SU-DHL-6 (cell line): ENCODE measurements at regions not wholly inside any gene's neighbourhood (a gene's known extent, or its start where the extent isn't known, plus 50 kb on each side); places are given as distances from the start of the nearest gene placed in this dataset.

Source experiments
- H2AFZ ChIP-seq: fragments of 200-600 bp; sonication (generic); 2 replicates; pipeline ENCODE4 v1.6.1; 2014; ENCODE audit warnings: low read depth, mild to moderate bottlenecking, moderate library complexity, mixed read lengths, antibody characterized with exemption, low read length; ENCODE audit not compliant: severe bottlenecking
- H3F3A ChIP-seq: fragments of 200-600 bp; shearing (Covaris generic); 2 replicates; pipeline ENCODE4 v1.6.0; 2016; ENCODE audit warnings: antibody characterized with exemption, mild to moderate bottlenecking; ENCODE audit not compliant: insufficient read depth
- H3K27ac ChIP-seq: fragments of 200-600 bp; sonication (generic); 2 replicates; pipeline ENCODE4 v1.5.1; 2016; ENCODE audit warnings: low read depth, mild to moderate bottlenecking, low read length, moderate library complexity, mixed read lengths
- H3K27me3 ChIP-seq: fragments of 200-600 bp; sonication (generic), shearing (Covaris generic); 2 replicates; pipeline ENCODE4 v1.6.0; 2014; ENCODE audit warnings: mild to moderate bottlenecking, low read length
- H3K36me3 ChIP-seq: fragments of 200-600 bp; sonication (generic); 2 replicates; pipeline ENCODE4 v1.6.1; 2014; ENCODE audit warnings: mild to moderate bottlenecking, low read length, mixed read lengths
- H3K4me2 ChIP-seq: fragments of 300-600, 200-600 bp; shearing (Covaris generic), sonication (generic); 2 replicates; pipeline ENCODE4 v1.6.0; 2014; ENCODE audit warnings: low read length, low read depth, mild to moderate bottlenecking; ENCODE audit not compliant: poor library complexity, severe bottlenecking
- H3K4me3 ChIP-seq: fragments of 200-600 bp; sonication (generic); 2 replicates; pipeline ENCODE4 v1.5.1; 2014; ENCODE audit warnings: antibody characterized with exemption, low read length, mild to moderate bottlenecking, mixed read lengths; ENCODE audit not compliant: insufficient read depth, poor library complexity, severe bottlenecking
- H3K79me2 ChIP-seq: fragments of 200-600 bp; sonication (generic); 2 replicates; pipeline ENCODE4 v1.6.1; 2014; ENCODE audit warnings: mild to moderate bottlenecking, low read length, moderate library complexity; ENCODE audit not compliant: insufficient read depth
- H3K9ac ChIP-seq: fragments of 200-600 bp; sonication (generic); 2 replicates; pipeline ENCODE4 v1.7.0; 2014; ENCODE audit warnings: mild to moderate bottlenecking, low read length
- H3K9me2 ChIP-seq: fragments of 200-600 bp; sonication (generic); replicated peaks from 2 replicates; pipeline ENCODE4 v1.6.1; 2014; ENCODE audit warnings: low read length; ENCODE audit not compliant: insufficient read depth
- H3K9me3 ChIP-seq: fragments of 200-600 bp; sonication (generic); 2 replicates; pipeline ENCODE4 v1.6.1; 2014; ENCODE audit warnings: low read length, mixed read lengths; ENCODE audit not compliant: insufficient read depth
- H4K20me1 ChIP-seq: fragments of 200-600 bp; sonication (generic); 2 replicates; pipeline ENCODE4 v1.6.1; 2014; ENCODE audit warnings: low read depth, mild to moderate bottlenecking, antibody characterized with exemption, low read length, moderate library complexity, mixed read lengths
- CTCF ChIP-seq: fragments of 200-600 bp; sonication (generic); IDR thresholded peaks from one replicate; pipeline ENCODE4 v1.5.1; 2017; ENCODE audit warnings: antibody characterized with exemption, mild to moderate bottlenecking, low read length, moderate library complexity; ENCODE audit not compliant: insufficient read depth, poor library complexity, severe bottlenecking
- EZH2phosphoT487 ChIP-seq: fragments of 200-600 bp; sonication (generic), shearing (Covaris generic); conservative IDR thresholded peaks from 2 replicates; pipeline ENCODE4 v1.6.1; 2018; ENCODE audit warnings: mild to moderate bottlenecking, antibody characterized with exemption, low read length, moderate library complexity, mixed read lengths

GRCh38 chr16:13552062-13552959 lies 367.6 kb upstream of the ERCC4 start:
- Histone ChIP-seq H2AFZ (no peak overlapping the region), H3K9me2 (no peaks in the 10 kb centered on the region), H3K79me2 (no peaks in the 10 kb centered on the region), H3K9me3 (no peaks in the 10 kb centered on the region), H3K27me3 (no peaks in the 10 kb centered on the region), H3K4me3 (no peak overlapping the region), H3K4me2 (no peak overlapping the region), H3K9ac (no peak overlapping the region), H4K20me1 (no peaks in the 10 kb centered on the region), H3K36me3 (no peaks in the 10 kb centered on the region), H3K27ac (no peak overlapping the region), H3F3A (no peaks in the 10 kb centered on the region)
- TF ChIP-seq EZH2phosphoT487 (no peak), CTCF (no peak)

GRCh38 chr16:13552960-13553257 lies 367.0 kb upstream of the ERCC4 start:
- H3K9me2 ChIP-seq: no peaks in the 10 kb centered on the region
- no peak overlapping the region for H3K9ac ChIP-seq
- H2AFZ ChIP-seq: no peak overlapping the region
- no peaks in the 10 kb centered on the region for H4K20me1 ChIP-seq
- H3K36me3 ChIP-seq: no peaks in the 10 kb centered on the region
- no peaks in the 10 kb centered on the region for H3K79me2 ChIP-seq
- no peaks in the 10 kb centered on the region for H3F3A ChIP-seq
- no peak overlapping the region for H3K4me2 ChIP-seq
- H3K27me3 ChIP-seq: no peaks in the 10 kb centered on the region
- no peak overlapping the region for H3K27ac ChIP-seq
- TF ChIP-seq CTCF: no peak
- TF ChIP-seq EZH2phosphoT487: no peak
- H3K9me3 ChIP-seq: no peaks in the 10 kb centered on the region
- H3K4me3 ChIP-seq: no peak overlapping the region

- no peak overlapping the region for H3K9ac ChIP-seq
- no peaks in the 10 kb centered on the region for H3K27me3 ChIP-seq
- no peaks in the 10 kb centered on the region for H3F3A ChIP-seq
- no peak overlapping the region for H2AFZ ChIP-seq
- no peaks in the 10 kb centered on the region for H3K9me3 ChIP-seq
- H3K4me2 ChIP-seq: no peak overlapping the region
- no peaks in the 10 kb centered on the region for H3K79me2 ChIP-seq
- H4K20me1 ChIP-seq: no peaks in the 10 kb centered on the region
- no peak overlapping the region for H3K27ac ChIP-seq
- no peaks in the 10 kb centered on the region for H3K36me3 ChIP-seq
- H3K9me2 ChIP-seq: no peaks in the 10 kb centered on the region
- H3K4me3 ChIP-seq: no peak overlapping the region
- TF ChIP-seq CTCF (no peak), EZH2phosphoT487 (no peak)
These were observed 366.4 kb upstream of the ERCC4 start for GRCh38 chr16:13553453-13553985.
